Activated naive CD4-positive, alpha-beta T cell treated with anti-CD3 and anti-CD28 coated beads, Interleukin-2, amount 50 U/mL, for 24 hours (primary cell): ENCODE measurements at regions not wholly inside any gene's neighbourhood (a gene's known extent, or its start where the extent isn't known, plus 50 kb on each side); places are given as distances from the start of the nearest gene placed in this dataset.

Experiments used
- H3K27ac Mint-ChIP-seq: one replicate; pipeline ENCODE4 v1.8.0; 2021; ENCODE audit warnings: mild to moderate bottlenecking, mixed read lengths
- H3K27me3 Mint-ChIP-seq: one replicate; pipeline ENCODE4 v1.8.0; 2021; ENCODE audit warnings: mixed read lengths
- H3K36me3 Mint-ChIP-seq: one replicate; pipeline ENCODE4 v1.8.0; 2021; ENCODE audit warnings: mixed read lengths
- H3K4me1 Mint-ChIP-seq: one replicate; pipeline ENCODE4 v1.8.0; 2021; ENCODE audit warnings: mixed read lengths
- H3K4me3 Mint-ChIP-seq: one replicate; pipeline ENCODE4 v1.8.0; 2021; ENCODE audit warnings: mild to moderate bottlenecking, mixed read lengths
- H3K9me3 Mint-ChIP-seq: one replicate; pipeline ENCODE4 v1.8.0; 2021; ENCODE audit warnings: mixed read lengths

DNA sequence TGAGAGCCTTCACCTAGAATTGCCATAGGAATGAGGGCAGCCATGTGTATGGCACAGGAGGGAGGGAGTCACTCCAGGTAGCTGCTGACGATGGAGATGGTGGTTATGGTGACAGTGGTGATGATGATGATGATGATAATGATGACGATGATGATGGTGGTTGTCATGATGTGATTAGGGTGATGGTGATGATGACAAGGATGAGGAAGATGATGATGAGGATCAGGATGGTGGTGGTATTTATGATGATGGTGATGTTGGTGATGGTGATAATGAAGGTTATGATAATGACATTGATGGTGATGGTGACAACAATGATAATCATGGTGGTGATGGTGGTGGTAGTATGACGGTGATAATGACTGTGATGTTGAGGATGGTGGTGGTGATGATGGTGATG is 1130.5 kb downstream of the BRD1 start:
- H3K36me3 Mint-ChIP-seq, result no peaks in the 10 kb centered on the region
- no peak overlapping the region for H3K4me3 Mint-ChIP-seq
- H3K9me3 Mint-ChIP-seq, result no peaks in the 10 kb centered on the region
- H3K27me3 Mint-ChIP-seq, result no peaks in the 10 kb centered on the region
- H3K4me1 Mint-ChIP-seq, result no peaks in the 10 kb centered on the region
- H3K27ac Mint-ChIP-seq, result no peak overlapping the region

DNA sequence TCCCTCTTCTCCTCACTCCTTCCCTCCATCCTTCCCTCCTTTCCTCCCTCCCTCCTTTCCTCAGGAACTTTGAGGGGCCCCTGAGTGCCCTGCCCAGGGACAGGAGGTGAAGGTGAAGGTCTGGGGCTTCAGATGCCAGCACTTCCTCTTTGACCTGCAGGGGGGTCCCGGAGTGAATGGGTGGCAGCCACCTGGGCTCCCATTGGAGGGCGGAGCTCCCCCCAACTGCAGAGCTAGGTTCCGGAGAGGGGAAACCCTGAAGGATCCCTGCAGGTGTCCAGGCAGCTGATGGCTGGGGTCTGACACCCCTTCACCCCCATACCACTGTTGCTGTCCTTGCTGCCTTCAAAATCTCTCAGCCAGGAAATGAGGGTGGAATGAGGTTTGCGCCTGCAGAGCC is 1131.3 kb downstream of the BRD1 start:
- Mint-ChIP-seq H3K27me3 (no peaks in the 10 kb centered on the region), H3K36me3 (no peaks in the 10 kb centered on the region), H3K27ac (no peak overlapping the region), H3K9me3 (no peaks in the 10 kb centered on the region), H3K4me3 (no peak overlapping the region), H3K4me1 (no peaks in the 10 kb centered on the region)

DNA sequence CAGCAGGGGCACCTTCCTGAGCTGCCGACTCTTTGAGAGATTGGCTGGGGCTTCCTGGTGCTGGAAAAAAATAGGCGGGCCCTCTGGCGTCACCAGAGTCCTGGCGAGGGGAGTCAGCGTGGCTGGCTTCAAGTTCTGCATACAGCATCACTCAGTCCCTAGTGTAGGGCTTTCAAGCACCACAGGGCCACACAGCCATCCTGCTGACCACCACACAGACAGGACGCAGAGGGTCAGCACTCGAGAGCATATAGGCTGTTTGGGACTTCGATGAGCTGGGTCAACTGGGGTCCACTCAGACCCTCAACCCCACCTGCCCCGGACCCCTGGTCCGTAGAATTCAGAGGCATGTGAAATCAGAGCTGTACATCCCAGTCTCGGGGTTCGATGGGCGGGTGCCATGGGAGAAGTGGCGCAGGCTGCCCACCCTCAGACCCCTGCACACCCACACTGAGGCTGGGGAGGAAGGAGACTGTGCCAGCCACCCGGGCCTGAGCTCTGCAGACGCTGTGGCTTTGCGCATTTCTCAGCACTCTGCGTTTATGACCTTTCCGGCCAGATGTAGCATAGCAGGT is 1131.9 kb downstream of the BRD1 start:
- H3K27ac Mint-ChIP-seq, result no peak overlapping the region
- H3K9me3 Mint-ChIP-seq, result no peaks in the 10 kb centered on the region
- H3K36me3 Mint-ChIP-seq, result no peaks in the 10 kb centered on the region
- no peaks in the 10 kb centered on the region for H3K4me1 Mint-ChIP-seq
- H3K27me3 Mint-ChIP-seq, result no peaks in the 10 kb centered on the region
- no peak overlapping the region for H3K4me3 Mint-ChIP-seq

DNA sequence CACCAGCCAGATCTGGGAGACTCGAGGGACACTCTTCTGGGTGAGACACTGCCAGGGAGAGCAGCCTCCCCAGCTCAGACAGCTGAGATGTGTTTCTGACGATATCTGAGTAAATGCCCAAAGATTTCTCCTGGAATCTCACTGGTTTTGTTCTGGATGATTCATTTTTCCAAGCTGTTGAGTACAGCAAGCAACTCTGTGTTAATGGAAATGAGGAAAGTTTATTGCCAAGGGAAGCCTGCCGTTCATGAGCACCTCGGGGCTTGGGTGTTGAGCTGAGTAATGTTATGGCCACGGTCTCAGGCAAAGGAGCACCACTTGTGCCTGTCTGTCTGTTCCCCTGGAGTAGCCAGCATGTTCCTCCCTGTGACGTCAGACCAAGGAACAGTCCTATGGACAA is 1132.4 kb downstream of the BRD1 start:
- Mint-ChIP-seq H3K27ac (no peak overlapping the region), H3K4me3 (no peak overlapping the region), H3K27me3 (no peaks in the 10 kb centered on the region), H3K9me3 (no peaks in the 10 kb centered on the region), H3K36me3 (no peaks in the 10 kb centered on the region), H3K4me1 (no peaks in the 10 kb centered on the region)

DNA sequence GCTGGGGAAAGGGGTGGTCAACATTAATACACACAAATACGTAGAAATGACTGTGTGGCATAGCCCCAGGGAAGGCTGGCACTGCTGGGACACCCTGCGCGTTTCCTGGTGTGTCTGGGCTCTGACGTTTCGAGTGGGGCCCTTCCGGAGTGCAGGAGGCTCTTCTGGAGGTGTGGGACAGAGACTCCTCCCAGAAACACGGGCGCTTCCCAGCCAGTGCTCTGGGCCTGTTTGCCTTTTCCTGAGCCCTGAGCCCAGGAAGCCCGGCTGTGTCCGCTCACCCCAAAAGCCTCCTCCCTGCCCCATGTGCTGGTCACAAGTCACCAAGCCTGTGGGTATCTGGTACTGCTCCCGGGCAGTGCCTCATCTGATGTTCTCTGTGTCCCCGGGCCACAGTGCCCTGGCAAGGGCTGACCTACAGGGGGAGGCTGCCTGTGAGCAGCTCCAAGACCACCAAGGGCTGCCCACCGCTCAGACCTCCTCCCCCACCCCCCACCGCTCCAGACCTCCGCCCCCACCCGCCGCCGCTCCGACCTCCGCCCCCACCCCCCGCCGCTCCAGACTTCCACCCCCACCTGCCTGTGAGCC is 1133.3 kb downstream of the BRD1 start:
- Mint-ChIP-seq H3K9me3 (no peaks in the 10 kb centered on the region), H3K27me3 (no peaks in the 10 kb centered on the region), H3K27ac (no peak overlapping the region)

DNA sequence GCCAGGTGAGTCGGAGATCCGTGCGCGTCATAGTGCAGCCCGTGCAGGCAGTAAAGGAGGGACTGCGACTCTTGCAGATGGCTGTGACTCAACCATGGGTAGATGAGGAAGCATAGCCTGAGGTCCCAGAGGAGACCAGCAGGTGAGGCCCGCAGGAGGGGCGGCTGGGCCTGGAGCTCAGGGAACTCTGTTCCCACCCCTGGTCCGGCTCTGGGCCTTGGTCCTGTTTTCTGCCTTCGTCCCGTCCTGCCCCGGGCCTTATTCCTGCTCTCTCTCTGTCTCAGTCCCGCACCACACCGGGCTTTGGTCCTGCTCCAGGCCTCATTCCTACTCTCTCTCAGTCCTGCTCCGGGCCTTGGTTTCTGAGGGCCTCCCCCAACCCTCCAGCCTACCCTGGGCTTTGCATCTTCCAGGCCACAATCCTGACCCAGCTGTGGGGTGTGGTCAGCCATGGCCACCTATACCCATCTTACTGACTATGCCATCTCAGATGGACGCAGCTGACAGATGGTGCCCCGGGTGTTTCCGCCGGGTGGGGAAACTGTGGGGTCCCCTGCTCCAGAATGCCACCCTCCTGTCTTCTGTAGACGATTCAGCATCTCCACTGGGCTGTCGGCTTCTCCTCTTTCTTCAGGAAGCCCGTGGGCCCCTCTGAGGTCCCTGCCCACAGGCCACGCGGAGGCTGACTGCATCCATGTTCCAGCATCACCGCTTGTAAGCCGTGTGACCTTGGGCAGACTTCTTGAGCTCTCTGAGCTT is 1134.1 kb downstream of the BRD1 start:
- no peaks in the 10 kb centered on the region for H3K27me3 Mint-ChIP-seq
- no peaks in the 10 kb centered on the region for H3K4me1 Mint-ChIP-seq
- no peak overlapping the region for H3K4me3 Mint-ChIP-seq
- no peaks in the 10 kb centered on the region for H3K36me3 Mint-ChIP-seq
- H3K27ac Mint-ChIP-seq, result no peak overlapping the region
- H3K9me3 Mint-ChIP-seq, result no peaks in the 10 kb centered on the region

More for the DNA sequence above, 1133.3 kb downstream of the BRD1 start:
- H3K4me3 Mint-ChIP-seq, result no peak overlapping the region
- no peaks in the 10 kb centered on the region for H3K4me1 Mint-ChIP-seq
- H3K36me3 Mint-ChIP-seq, result no peaks in the 10 kb centered on the region

DNA sequence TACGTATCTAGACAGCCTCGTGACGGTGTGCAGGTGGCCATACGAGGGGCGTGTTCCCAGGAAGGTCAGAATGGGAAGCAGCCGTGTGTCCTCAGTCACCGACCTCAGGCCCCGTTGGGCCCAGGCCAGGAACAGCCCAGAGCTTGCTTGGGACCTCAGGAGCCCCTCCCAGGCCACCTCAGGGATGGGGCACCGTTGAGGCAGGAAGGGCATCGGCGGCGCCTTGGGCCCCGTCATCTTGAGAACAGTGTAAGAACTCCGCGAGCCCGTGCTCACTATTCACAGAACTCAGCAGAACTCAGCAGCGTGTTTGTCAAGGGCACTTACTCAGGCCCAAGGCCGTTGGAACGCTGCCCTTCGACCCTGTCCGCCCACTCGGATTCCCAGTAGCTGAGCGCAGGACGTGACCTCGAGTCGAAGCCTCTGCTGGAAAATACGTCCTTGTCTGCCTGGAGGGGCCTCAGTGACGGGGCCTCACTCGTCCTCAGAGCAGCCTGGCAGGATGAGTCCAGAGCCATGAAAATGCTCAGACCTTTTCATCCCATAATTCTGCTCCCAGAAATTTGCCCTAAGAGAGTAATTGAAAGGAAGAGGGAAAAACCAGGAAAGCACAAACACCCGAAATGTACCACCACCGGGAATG is 1134.8 kb downstream of the BRD1 start:
- no peak overlapping the region for H3K27ac Mint-ChIP-seq
- H3K4me1 Mint-ChIP-seq, result no peaks in the 10 kb centered on the region
- no peaks in the 10 kb centered on the region for H3K36me3 Mint-ChIP-seq
- no peaks in the 10 kb centered on the region for H3K27me3 Mint-ChIP-seq
- no peak overlapping the region for H3K4me3 Mint-ChIP-seq
- no peaks in the 10 kb centered on the region for H3K9me3 Mint-ChIP-seq

DNA sequence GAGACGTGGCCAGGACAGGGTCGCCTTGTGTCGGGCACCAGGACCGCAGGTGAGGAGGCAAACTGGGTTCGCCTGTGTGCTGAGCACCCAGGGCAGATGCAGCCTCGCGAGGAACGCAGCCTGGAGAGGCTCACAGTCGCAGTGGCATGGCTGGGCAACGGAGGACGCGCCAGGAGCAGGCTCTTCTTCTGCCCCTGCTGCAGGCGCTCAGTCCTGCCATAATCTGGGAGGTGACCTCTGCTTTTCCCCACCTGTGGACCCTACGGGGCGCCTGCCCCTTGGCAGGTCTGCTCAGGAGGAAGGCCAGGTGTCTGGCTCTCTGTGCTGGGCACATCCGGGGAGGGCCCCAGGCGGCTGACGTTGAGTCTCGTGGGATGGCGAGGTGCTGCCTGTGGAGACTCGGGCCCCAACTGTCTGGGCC is 1136.2 kb downstream of the BRD1 start:
- no peaks in the 10 kb centered on the region for H3K27me3 Mint-ChIP-seq
- H3K27ac Mint-ChIP-seq, result no peak overlapping the region

DNA sequence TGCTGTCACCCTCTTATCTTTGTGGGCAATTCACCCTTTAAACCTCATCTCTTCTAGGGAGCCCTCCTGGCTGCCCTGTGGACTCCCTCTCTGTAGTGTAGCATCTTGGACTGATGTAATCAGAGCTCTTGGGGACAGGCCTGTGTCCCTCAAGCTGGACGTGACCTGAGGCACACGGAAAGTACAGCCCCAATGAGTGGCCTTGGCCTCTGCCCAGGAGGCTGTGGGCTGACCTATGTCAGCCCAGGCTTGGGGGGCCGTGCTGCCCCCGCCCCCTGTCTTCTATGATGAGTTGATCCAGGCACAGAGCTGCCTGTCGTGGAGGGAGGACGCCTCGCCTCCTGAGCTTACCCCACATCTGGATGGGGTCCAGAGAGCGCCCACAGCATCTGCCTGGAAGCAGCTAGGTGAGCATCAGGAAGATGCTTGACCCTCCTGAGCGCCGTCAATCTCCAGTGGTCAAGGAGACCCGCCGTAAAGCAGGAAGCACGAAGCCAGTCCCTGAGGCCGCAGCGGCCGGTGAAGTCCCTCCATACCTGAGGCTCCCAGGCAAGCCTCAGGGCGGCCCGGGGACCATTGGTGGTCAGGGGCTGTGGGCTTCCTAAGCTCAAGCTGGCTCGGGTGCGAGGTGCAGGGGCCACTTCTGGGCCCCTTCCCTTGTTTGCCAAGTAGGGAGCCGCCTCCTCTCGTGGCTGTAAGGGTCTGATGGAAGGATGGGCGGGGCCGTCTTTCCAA is 1136.9 kb downstream of the BRD1 start:
- H3K9me3 Mint-ChIP-seq, result no peaks in the 10 kb centered on the region
- H3K4me1 Mint-ChIP-seq, result no peaks in the 10 kb centered on the region
- H3K27ac Mint-ChIP-seq, result no peak overlapping the region
- H3K4me3 Mint-ChIP-seq, result no peak overlapping the region
- no peaks in the 10 kb centered on the region for H3K36me3 Mint-ChIP-seq
- no peaks in the 10 kb centered on the region for H3K27me3 Mint-ChIP-seq

More for the DNA sequence above, 1136.2 kb downstream of the BRD1 start:
- Mint-ChIP-seq H3K9me3 (no peaks in the 10 kb centered on the region), H3K36me3 (no peaks in the 10 kb centered on the region), H3K4me3 (no peak overlapping the region), H3K4me1 (no peaks in the 10 kb centered on the region)

DNA sequence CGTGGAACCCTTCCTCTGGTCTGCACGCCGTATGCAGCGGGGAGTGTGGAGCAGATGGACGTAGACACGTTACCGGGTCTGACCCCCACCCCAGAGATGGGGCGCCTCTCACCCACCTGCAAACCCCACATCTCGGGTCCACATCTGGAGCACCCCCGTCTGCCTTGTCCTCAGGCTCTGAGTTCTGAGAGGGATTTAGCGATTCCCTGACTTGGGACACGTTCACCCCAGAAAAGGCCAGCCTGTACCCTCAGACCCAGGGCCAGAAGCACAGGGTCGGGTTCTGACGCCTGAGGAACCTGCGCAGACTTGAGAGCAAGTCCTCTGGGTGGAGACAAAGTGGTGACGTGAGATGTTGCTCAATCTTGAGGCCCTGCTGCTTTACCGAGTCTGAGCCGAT is 1138.5 kb downstream of the BRD1 start:
- Mint-ChIP-seq H3K4me1 (no peaks in the 10 kb centered on the region), H3K9me3 (no peaks in the 10 kb centered on the region), H3K27ac (no peak overlapping the region), H3K27me3 (no peaks in the 10 kb centered on the region), H3K36me3 (no peaks in the 10 kb centered on the region), H3K4me3 (no peak overlapping the region)

DNA sequence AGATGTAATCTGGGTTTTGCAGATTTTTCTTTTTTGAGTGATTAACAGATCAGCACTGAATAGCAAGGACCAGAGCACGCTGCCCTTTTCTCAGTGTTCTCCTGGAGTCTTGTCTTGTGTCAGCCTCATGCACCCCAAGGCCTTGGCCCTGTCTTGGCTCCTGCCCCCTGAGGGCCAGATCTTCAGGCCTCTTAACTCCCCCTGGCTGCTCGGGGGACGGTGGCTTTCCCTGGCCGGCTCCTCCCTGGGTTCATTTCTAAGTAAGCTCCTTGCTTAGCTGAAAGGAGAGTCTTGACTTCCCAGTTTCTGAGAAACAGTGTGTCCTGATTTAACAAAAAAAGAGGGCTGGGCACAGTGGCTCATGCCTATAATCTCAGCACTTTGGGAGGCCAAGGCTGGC is 1139.3 kb downstream of the BRD1 start:
- H3K9me3 Mint-ChIP-seq, result no peaks in the 10 kb centered on the region
- no peaks in the 10 kb centered on the region for H3K27me3 Mint-ChIP-seq
- H3K36me3 Mint-ChIP-seq, result no peaks in the 10 kb centered on the region
- H3K27ac Mint-ChIP-seq, result no peak overlapping the region
- no peaks in the 10 kb centered on the region for H3K4me1 Mint-ChIP-seq
- H3K4me3 Mint-ChIP-seq, result no peak overlapping the region

DNA sequence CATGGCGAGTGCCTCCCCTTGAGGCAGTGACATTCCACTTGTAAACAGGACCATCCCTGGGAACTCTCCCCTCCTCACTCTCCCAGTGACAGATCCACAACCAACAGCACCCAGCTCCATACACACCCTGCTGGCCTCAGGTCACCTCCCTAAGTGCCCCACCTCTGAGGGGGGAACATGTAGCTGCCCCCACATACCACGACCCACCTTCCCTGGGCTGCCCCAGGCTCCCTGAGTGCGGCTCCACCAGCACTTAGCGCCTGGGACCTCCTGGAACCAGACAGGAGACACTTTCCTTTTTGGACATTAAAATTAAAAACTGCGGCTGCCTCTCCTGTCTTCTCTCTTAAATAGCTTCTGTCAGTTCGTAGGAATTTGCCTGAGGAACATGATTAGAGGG is 1140.1 kb downstream of the BRD1 start:
- Mint-ChIP-seq H3K4me3 (no peak overlapping the region), H3K27me3 (no peaks in the 10 kb centered on the region), H3K27ac (no peak overlapping the region), H3K9me3 (no peaks in the 10 kb centered on the region), H3K36me3 (no peaks in the 10 kb centered on the region), H3K4me1 (no peaks in the 10 kb centered on the region)

DNA sequence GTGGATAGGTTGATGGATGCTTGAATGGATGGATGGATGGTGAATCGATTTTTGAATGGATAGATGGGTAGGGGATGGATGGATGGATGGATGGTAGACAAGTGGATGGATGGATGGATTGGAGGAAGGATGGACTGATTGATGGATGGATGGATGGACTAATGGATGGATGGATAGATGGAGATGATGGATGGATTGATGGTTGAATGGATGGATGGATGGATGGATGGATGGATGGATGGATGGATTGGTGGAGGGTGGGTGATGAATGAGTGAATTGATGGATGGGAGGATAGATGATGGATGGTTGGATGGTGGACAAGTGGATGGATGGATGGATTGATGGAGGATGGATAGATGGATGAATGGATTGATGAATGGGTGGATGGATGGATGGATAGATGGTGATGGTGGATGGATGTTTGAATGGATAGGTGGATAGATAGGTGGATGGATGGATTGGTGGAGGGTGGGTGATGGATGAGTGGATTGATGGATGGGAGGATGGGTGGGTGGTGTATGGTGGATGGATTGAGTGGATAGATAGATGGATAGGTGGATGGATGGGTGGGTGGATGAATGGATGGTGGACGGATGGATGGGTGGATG is 1140.9 kb downstream of the BRD1 start:
- H3K36me3 Mint-ChIP-seq, result no peaks in the 10 kb centered on the region
- H3K27me3 Mint-ChIP-seq, result no peaks in the 10 kb centered on the region
- no peak overlapping the region for H3K27ac Mint-ChIP-seq
- H3K4me1 Mint-ChIP-seq, result no peaks in the 10 kb centered on the region
- no peaks in the 10 kb centered on the region for H3K9me3 Mint-ChIP-seq
- no peak overlapping the region for H3K4me3 Mint-ChIP-seq

DNA sequence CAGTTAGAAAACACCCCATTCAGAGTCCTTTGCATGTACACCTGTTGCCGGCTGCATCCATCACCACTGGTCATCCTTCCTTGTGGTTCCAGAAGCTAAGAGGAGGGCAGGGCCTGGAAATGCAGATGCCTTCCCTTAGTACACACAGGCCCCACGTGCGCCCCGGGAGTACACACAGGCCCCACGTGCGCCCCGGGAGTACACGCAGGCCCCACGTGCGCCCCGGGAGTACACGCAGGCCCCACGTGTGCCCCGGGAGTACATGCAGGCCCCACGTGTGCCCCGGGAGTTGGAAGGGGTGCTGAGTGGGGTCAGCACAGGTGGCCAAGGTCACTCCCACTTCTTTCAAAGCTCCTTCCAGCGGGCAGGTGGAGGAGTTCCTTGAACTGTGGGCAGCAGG is 1141.9 kb downstream of the BRD1 start:
- Mint-ChIP-seq H3K4me1 (no peaks in the 10 kb centered on the region), H3K4me3 (no peak overlapping the region), H3K27me3 (no peaks in the 10 kb centered on the region), H3K9me3 (no peaks in the 10 kb centered on the region), H3K27ac (no peak overlapping the region), H3K36me3 (no peaks in the 10 kb centered on the region)

DNA sequence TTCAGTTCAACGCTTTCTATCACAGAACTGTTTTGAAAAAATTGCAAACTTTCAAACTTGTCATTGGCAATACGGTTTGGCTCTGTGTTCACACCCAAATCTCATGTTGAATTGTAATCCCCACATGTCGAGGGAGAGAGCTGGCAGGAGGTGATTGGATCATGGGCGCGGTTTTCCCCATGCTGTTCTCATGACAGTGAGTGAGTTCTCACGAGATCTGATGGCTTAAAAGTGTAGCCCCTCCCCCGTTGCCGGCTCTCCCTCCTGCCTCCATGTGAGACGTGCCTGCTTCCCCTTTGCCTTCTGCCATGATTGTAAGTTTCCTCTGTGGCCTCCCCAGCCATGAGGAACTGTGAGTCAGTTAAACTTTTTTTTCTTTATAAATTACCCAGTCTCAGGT is 1144.0 kb downstream of the BRD1 start:
- Mint-ChIP-seq H3K4me3 (no peak overlapping the region), H3K27ac (no peak overlapping the region), H3K36me3 (no peaks in the 10 kb centered on the region), H3K27me3 (no peaks in the 10 kb centered on the region), H3K9me3 (no peaks in the 10 kb centered on the region), H3K4me1 (no peaks in the 10 kb centered on the region)
